ENCODE measurements at regions not wholly inside any gene's neighbourhood (a gene's known extent, or its start where the extent isn't known, plus 50 kb on each side); places are given as distances from the start of the nearest gene placed in this dataset.

DNA sequence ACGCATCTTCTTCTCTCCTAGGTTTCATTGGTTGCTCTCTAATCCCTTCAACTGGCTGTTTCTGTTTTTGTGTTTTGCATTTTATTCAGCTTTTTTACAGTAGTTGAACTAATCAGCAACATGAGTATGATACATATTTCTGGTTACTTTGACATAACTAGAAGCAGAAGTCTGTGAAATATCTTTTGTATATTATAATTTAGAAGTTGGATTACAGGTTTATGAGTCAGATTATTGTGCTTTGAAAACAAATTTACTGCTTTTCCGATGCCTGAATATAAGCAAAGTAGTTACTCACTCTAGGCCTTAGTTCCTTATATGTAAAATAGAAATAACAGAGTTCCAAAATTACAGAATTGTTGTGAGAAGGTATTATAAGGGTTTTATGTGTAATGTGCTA lies 96.2 kb upstream of the MEOX2 start:
- TF ChIP-seq POLR2AphosphoS5 (IDR thresholded peaks at IDR 0.05; ENCODE audit: low read depth, low read length) = no peak
- TF ChIP-seq, protein P1, sequence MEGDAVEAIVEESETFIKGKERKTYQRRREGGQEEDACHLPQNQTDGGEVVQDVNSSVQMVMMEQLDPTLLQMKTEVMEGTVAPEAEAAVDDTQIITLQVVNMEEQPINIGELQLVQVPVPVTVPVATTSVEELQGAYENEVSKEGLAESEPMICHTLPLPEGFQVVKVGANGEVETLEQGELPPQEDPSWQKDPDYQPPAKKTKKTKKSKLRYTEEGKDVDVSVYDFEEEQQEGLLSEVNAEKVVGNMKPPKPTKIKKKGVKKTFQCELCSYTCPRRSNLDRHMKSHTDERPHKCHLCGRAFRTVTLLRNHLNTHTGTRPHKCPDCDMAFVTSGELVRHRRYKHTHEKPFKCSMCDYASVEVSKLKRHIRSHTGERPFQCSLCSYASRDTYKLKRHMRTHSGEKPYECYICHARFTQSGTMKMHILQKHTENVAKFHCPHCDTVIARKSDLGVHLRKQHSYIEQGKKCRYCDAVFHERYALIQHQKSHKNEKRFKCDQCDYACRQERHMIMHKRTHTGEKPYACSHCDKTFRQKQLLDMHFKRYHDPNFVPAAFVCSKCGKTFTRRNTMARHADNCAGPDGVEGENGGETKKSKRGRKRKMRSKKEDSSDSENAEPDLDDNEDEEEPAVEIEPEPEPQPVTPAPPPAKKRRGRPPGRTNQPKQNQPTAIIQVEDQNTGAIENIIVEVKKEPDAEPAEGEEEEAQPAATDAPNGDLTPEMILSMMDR (IDR thresholded peaks at IDR 0.05) = no peak
- TF ChIP-seq, protein P2, sequence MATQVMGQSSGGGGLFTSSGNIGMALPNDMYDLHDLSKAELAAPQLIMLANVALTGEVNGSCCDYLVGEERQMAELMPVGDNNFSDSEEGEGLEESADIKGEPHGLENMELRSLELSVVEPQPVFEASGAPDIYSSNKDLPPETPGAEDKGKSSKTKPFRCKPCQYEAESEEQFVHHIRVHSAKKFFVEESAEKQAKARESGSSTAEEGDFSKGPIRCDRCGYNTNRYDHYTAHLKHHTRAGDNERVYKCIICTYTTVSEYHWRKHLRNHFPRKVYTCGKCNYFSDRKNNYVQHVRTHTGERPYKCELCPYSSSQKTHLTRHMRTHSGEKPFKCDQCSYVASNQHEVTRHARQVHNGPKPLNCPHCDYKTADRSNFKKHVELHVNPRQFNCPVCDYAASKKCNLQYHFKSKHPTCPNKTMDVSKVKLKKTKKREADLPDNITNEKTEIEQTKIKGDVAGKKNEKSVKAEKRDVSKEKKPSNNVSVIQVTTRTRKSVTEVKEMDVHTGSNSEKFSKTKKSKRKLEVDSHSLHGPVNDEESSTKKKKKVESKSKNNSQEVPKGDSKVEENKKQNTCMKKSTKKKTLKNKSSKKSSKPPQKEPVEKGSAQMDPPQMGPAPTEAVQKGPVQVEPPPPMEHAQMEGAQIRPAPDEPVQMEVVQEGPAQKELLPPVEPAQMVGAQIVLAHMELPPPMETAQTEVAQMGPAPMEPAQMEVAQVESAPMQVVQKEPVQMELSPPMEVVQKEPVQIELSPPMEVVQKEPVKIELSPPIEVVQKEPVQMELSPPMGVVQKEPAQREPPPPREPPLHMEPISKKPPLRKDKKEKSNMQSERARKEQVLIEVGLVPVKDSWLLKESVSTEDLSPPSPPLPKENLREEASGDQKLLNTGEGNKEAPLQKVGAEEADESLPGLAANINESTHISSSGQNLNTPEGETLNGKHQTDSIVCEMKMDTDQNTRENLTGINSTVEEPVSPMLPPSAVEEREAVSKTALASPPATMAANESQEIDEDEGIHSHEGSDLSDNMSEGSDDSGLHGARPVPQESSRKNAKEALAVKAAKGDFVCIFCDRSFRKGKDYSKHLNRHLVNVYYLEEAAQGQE (IDR thresholded peaks at IDR 0.05; ENCODE audit: insufficient read depth in 1 of 2, low read depth in 2 of 2, low read length in 1 of 2) = no peak
- no peak for TF ChIP-seq SIN3A (IDR thresholded peaks at IDR 0.05; ENCODE audit: borderline replicate concordance, insufficient read depth, low read depth, low read length)
- no peak for TF ChIP-seq TCF7L2 (IDR thresholded peaks at IDR 0.05; ENCODE audit: low read depth, low read length)

All from Panc1 (cell line).